PC-9 (cell line): ENCODE measurements at regions not wholly inside any gene's neighbourhood (a gene's known extent, or its start where the extent isn't known, plus 50 kb on each side); places are given as distances from the start of the nearest gene placed in this dataset.

Experiments used
- CTCF ChIP-seq: fragments of 200-600 bp; sonication (generic); conservative IDR thresholded peaks from 2 replicates; pipeline ENCODE4 v1.6.1; 2017; ENCODE audit warnings: mixed run types, antibody characterized with exemption, mild to moderate bottlenecking, moderate library complexity
- EZH2 ChIP-seq: fragments of 200-600 bp; sonication (generic); IDR thresholded peaks from 2 replicates; pipeline ENCODE4 v1.8.0; 2017; ENCODE audit warnings: antibody characterized with exemption, low read depth

GRCh38 chr1:5516756-5517155, 475.5 kb downstream of the NPHP4 start:
- TF ChIP-seq CTCF, result no peak
- no peak for TF ChIP-seq EZH2
